HG02798 (cell line): ENCODE measurements at regions not wholly inside any gene's neighbourhood (a gene's known extent, or its start where the extent isn't known, plus 50 kb on each side); places are given as distances from the start of the nearest gene placed in this dataset.
"Not testable (repeated sequence)": the region's sequence is repeated elsewhere in the genome, so short reads cannot be mapped to it uniquely, and the experiment has no call there.

Source experiments
- ATAC-seq: cut with Tn5 transposase; IDR thresholded peaks from one replicate; pipeline ENCODE4 v1.9.1; 2021; ENCODE audit warnings: mild to moderate bottlenecking; ENCODE audit not compliant: unreplicated experiment, poor library complexity

DNA sequence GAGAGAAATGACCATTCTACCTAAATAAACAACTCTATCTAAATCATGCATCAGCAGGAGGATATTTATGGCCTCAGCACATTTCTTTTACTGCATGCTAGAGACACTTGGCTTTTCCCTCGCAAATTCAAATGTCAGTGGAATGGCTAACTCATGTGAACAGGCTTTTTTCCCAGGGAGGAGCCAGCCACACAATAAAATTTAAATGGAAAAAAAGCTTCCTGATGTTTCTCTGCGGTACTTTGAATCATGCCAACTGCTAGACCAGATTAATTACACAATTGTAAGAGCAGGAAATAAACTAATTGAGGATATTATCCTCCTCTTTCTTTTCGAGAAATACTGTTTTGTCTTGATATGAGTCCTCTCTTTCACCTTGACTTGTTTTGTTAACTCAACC, 676.3 kb downstream of the IRS1 start:
- no peak for ATAC-seq

DNA sequence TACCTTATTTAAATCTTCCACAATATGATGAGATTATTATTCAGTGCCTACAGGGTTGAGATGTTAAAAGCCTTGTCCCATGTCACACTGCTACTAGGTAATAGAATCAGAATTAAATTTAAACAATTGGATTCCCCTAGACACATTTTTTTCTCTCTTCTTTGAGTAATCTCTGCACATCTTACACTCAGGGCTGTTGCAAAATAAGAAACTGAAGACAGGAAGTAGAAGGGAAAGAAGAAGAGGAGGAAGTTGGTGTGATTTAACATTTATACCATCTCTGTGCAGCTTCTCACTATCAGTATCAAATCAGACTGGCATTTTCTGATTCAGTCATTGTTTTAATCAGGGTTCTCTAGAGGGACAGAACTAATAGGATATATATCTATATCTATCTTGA, 677.6 kb downstream of the IRS1 start:
- ATAC-seq, result no peak

DNA sequence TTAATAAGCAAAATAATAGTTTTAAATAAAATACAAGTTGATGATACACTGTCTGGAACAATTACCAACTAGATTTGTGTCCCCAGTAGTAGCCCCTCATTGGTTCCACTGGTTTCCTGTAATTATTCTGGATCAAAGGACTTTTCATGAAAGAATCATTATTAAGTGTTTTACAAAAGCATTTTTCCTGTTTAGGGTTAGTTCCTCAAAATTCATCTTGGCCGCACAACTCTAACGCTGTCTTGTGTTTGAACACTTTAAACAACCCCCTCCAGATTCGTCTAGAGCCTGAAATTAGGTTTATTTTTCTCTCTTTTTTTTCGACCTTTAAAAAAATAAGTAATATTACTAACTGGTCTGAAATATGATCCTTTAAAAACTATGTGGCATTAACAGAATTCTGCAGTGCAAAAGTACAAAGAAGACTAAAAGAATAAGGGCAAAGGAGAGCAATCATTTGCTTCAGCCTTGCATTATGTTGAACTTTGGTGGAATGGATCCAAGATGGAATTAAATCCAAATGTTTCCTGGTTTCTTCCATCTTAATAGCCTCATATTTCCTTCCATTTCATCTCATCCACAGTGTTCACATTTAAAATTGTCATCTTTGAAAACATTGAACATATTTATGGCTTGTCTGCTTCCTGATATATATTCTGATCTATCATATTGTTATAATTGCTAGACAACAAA, 678.4 kb downstream of the IRS1 start:
- no peak for ATAC-seq

DNA sequence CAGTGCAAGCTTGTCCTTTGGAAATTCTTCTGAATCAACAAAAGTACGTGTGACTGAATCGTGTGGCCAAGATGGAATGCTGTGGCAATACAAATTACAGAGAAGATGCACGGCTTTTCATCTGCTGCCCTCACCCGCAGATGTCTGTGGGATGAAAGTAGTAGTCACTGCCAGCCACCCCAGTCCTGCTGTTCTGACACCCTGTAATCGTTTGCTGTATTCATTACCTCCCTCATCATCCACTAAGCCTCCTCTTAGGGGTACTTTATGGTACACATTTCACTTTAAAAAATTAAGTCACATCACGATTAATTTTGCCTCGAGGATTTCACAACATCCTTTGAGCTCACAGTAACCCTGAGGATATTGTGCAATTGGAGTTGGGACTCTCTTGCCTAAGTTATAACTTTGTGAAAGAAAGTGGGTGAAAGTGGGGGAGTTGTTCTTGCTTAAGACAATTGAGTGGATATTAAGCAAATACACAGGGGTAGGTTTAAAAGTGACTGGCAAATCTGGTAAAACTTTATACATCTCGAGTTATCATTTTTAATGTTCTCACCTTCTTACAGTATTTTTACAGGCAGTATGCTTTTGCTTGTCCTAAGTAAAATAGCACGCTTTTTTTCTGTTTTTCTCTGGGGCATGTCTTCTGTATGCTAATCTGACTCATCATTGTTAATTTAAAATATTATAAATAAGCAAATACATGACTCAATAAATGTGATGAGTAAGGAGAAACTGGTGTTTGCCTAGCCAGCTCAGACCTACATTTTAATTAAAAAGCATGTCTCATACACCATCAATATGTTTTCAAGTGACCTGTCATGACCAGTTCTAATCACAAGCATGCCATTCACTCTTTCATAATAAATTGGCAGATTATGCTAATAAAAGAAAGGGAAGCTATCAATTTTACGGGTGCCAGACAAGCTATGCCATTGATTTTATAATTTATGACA, 680.9 kb downstream of the IRS1 start:
- ATAC-seq, result no peak

DNA sequence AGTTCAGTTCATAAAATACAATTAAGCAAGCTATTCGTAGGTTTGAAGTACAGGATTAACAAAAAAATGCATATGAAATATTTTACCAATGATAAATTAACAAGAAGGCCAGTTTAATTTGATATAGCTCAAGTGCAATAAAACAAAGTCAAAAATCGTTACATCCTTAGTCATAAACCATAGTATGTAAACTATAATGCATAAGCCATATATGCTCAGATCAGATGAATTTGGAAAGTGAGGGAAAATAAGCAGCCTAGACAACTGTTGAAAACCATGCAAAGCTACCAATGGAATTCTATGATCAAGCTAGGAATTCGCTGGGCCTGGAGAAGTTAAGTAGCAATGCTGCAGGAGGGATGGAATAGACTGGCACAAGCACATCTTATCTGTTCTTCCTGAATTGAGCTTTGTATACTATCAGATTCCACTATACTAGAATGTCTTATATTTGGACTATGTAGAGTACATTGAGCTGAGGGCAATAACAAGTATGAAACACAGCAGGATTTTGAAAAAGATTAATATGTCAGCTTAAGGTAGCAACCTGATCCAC, 682.0 kb downstream of the IRS1 start:
- ATAC-seq, result no peak

DNA sequence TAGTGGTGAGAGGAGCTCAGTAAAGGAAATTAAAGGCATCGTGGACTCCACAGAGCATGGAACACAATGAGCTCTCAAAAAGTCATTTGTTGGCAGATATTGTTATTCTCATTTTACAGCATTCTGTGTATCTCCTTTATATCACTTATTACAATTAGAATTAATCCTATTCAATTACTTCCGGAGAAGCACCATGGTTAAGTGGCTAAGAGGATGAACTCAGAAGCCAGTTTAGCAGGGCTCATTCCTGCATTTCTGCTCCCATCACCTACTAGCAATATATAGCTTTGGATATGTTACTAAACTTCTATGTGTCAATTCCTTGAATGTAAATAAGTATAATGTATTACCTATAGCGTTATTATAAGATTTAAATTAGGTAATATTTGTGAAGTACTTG, 683.3 kb downstream of the IRS1 start:
- no peak for ATAC-seq

DNA sequence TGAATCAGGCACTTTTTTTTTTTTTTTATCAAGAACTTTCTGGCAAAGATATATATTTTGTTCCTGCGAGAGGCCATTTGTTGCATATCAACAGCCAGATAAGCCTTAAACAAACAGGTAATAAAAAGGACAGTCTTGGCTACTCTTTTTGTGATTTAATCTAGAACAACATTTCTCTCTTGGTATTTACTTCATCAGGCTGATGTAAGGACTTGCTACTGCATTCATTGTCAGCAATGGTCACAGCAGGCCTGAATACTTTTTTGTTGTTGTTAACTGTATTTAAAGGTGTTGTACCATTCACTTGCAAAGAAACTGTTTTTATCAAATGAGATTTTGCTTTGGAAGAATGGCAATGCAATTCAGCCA, 683.8 kb downstream of the IRS1 start:
- ATAC-seq, result no peak

DNA sequence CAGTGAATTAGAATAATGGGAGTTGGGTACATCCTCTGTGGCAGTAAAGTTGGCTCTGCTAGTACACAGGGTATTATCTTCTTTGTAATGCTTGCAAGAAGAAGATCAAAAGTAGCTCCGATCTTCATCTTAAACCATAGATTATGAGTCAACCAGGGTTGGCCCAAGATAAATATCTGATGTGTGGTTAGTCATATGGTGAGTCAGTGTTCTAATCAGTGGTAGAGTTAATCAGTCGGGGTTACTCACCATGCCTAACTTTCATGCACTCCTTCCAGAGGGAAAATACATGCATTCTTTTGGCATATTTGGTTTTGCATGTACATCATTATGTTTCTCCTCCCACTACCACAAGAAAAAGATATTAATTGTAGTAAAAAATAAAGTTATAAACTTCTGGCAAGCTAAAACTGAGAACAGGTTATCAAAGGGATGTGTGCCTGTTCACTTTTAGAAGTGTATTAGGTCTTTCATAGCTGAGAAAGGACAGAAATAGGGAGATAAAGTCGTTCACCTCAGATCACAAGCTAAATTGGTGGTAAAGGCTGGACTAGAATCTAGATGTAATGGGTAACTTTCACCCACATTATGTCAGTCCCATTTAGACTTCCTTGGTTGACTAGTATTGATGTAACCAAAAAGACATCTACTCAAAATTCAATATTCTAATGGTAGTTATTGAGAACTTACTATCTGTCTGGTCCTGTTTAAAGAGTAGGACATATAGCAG, 684.4 kb downstream of the IRS1 start:
- ATAC-seq, result no peak

DNA sequence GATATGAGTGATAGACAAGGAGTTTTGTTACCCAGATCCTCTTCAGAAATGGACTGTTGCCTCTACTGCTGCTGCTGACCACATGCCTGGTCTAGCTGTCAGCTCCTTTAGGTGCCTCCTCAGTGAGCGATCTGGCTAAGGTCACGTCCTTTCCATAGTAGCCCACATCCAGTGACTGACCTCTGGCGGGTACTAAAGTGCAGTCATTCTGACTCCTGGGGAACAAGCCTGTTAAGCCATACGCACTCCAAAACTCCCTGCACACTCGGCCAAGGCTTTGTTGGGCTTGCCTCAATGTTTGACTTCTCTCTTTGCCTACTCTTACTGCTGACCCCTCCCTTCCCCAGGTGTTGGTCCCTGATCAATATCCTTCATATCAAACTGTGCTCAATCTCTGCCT, 685.2 kb downstream of the IRS1 start:
- ATAC-seq, result no peak

DNA sequence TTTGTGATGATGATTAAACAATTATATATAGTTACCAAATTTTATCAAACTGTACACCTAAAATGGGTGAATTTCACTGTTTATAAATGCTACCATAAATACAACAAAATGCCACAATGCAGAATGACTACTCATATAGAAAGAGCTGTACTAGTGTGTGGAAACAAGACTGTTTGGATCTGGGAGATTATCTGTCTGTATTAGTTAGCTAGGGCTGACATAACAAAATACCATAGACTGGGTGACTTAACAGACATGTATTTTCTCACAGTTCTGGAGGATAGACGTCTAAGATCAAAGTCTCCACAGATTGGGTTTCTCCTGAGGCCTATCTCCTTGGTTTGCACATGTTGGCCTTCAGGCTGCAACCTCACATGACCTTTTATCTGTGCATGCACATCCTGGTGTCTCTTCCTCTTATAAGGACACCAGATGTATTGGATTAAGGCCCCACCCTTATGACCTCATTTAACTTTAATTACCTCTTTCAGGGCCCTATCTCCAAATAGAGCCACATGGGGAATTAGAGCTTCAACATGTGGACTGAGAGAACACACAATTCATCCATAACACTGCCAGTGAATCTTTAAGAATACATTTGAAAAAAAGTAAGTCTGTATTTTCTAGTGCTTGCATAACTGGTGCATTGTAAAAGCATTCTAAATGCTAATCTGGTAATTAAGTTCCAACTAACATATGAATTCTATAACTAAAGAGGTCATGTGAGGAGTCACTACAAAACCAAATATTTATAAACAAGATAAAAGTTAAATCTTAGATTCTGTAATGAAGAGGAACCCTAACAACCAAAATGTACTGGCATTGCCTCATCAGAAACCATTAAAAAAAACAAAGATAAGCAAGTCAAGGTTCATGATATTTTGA, 699.6 kb downstream of the NYAP2 start:
- ATAC-seq, result no peak

DNA sequence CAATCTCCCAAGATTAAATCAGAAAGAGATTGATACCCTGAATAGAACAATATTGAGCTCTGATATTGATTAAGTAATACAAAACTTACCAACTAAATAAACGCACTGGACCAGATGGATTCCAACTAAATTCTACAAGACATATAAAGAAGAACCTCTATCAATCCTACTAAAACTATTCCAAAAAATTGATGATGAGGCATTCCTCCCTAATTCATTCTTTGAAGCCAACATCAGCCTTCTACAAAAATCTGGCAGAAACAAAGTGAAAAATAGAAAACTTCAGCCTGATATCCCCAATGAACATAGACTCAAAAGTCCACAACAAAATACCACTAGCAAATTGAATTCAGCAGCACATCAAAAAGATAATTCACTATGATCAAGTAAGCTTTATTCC, 695.5 kb downstream of the NYAP2 start:
- no peak for ATAC-seq

DNA sequence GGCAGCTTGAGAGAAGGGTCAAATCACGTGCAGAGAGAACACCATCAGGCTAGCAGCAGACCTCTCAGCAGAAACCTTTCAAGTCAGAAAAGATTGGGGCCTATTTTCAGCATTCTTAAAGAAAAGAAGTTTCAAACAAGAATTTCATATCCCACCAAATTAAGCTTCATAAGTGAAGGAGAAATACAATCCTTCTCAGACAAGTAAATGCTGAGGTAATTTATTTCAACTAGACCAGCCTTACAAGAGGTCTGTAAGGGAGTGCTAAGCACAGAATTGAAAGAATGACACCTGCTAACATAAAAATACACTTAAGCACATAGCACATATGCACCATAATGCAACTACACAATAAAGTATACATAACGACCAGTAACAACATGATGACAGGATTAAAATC, 693.9 kb downstream of the NYAP2 start:
- no peak for ATAC-seq

DNA sequence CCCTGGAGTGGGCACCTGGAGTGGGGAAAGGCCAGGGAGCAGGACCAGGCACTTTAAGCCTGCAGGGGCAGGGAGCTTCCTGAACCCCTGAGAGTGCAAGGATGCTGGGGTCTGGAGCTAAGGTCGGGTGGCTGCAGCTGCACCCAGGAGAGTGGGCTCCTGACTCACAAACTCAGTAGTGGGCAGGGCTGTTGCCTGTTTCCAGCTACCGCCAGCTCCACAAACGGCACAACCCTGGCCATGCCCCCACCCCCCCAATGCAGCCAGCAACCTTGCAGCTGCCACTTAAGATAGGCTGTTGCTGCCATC, 688.8 kb downstream of the NYAP2 start:
- no peak for ATAC-seq

DNA sequence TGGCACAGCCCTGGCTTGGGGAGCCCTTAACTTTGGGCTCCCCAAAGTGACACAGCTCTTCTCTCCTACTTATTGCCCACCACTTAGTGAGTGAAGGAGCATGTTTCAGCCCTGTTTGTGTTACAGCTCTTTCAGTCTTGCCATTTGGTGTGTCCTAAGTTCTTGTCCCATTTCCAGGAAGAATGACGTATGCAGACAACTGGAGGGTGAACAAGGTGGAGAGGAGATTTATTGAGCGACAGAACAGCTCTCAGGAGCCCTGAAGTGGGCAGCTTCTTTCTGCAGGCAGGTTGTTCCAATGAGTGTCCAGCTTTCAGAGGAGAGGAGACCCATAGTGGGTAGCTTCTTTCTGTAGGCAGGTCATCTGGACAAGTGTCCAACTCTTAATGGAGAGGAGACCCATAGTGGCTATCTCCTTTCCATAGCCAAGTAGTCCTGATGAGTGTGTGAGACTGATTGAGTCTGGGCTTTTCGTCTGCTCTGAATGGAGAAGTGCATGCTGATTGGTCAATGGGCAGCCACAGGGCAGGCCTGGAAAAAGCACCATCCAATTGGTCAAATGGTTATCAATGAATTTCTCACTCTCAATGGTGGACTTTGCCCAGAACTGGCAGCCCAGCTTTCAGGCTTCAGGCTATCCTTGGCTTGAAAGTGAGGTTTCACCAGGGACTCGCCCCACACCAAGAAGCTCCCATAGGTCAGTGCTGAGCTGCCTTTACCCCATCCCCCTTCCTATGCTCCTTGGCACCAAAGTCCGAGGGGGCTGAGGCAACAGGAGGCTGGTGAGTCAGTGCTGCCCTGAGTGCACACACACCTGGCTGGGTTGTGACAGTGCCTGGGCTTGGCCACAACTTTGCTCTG, 688.2 kb downstream of the NYAP2 start:
- ATAC-seq, result no peak

DNA sequence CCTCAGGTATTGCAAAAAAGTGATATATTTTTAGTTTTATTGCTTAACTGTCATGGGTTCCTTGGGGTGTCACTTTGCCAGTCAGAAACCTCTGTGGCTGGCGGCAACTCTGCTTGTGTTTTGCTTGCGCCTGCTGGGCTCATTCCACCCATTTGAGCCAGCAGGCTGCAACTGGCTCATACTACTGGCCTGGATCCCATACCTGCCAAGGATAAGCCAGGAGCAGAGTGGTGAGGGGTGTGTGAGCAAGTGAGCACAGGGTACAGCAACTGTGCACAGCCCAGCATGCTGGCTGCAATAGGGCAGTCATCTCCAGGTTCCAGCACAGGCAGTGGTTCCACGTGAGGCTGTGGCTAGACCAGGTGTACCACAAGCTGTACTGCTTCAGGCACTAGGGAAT, 687.5 kb downstream of the NYAP2 start:
- no peak for ATAC-seq

DNA sequence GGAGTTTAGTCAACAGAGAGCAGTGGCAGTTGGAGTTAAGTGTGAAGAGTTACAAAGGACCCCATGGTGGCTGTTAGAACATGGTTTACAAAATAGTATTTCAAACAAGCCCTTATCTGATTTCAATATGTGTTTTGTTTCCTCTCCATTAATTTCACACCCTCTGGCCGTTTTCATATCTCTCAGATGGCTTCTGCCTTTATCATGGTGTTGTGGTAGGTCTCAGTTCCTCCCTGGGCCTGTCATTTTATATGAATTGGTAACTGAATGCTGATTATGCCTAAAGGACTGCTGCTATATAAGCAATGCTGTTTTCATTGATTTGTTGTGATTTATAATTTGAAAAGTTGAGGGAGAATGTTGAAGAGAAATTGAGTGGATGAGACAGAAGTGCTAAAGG, 686.7 kb downstream of the NYAP2 start:
- no peak for ATAC-seq

DNA sequence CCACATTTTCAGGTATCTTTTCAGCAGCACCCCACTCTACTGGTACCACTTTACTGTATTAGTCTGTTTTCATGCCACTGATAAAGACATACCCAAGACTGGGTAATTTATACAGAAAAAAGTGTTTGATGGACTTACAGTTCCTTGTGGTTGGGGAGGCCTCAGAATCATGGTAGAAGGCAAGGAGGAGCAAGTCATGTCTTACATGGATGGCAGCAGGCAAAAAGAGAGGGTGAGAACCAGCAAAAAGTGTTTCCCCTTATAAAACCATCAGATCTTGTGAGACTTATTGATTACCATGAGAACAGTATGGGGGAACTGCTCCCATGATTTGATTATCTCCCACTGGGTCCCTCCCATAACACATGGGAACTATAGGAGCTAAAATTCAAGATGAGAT, 685.9 kb downstream of the NYAP2 start:
- ATAC-seq, result not testable (repeated sequence)

DNA sequence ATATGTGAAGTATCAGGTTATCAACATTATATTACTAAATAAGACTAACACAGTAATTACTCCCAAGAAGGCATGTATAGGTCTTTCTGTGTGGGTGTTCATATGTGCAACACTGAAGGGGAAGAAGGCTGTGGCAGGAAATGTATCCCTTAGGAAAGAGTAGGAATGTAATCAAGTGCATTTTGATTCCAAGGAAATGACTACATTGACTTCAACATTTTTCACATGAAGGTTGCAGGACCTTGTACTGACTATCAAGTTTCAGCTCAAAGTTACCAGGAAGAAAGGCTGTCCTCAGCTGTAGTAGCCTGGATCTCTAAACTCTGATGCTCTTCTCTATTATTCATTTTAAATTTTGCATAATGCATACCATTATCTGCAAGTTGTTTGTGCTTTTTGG, 680.8 kb downstream of the NYAP2 start:
- no peak for ATAC-seq

DNA sequence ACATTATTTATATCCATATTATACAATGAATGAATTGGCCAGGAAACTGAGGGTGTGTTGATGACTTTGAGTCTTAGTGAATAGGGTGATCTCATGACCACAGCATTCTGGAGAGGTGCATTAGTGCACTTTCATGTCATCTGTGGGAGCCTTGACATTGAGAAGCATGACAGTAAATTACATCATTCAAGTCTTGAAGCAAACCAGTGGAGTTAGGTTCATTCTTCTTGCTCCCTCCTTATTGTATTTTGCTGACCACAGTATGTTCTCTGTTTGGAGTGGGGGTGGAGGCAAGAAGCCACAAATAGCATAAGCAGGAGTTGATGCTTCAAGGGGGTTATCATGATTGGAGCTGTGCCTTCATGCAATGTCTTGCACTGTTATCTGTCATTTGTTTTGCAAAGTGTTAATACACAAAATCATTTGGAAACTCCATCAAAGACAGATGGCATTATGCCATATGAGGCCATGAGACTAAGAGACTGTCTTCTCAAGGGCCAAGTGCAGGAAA, 680.2 kb downstream of the NYAP2 start:
- ATAC-seq, result no peak
